GM21717 (cell line): ENCODE measurements at regions not wholly inside any gene's neighbourhood (a gene's known extent, or its start where the extent isn't known, plus 50 kb on each side); places are given as distances from the start of the nearest gene placed in this dataset.

Experiments
- ATAC-seq: cut with Tn5 transposase; IDR thresholded peaks from one replicate; pipeline ENCODE4 v1.9.1; 2021; ENCODE audit warnings: mild to moderate bottlenecking, moderate library complexity; ENCODE audit not compliant: unreplicated experiment

GRCh38 chr12:90061809-90062208 lies 353.2 kb upstream of the ATP2B1 start:
- ATAC-seq = no peak

DNA sequence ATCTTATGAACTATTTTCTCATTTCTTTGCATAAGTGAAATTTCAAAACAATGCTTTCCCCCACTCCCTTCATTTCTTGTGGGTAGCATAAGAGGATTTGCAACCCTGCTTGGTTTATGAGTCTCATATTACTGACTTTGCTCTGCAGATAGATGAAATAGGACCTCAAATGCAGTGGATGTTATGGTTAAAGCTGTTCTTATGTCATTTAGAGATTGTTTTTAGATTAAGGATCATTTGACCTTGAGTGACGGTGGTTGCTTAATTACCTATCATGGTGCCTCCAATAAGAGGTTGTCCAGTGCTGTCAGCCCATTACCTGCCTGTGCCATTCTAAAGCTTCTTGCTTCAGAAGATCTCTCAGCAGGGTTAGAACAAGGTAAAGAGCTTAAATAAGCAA lies 351.4 kb upstream of the ATP2B1 start:
- ATAC-seq = no peak

DNA sequence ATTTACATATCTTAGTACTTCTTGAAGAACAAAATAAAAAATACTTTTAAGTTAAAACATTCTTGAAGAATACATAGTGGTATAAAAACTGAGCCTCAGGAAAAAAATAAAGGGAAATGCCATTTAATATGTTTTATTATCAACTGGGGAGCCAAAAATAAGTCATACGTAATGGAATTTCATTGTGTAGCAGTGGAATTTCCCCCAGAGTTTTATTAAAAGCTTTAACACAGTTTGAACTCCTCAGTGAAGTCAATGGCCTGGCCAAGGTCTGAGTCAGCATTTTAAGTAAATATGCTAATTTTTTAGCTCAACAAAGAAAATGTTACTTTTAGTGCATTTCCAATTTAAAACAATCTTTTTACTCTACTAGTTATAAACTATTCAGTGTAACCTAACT lies 350.1 kb upstream of the ATP2B1 start:
- no peak for ATAC-seq

DNA sequence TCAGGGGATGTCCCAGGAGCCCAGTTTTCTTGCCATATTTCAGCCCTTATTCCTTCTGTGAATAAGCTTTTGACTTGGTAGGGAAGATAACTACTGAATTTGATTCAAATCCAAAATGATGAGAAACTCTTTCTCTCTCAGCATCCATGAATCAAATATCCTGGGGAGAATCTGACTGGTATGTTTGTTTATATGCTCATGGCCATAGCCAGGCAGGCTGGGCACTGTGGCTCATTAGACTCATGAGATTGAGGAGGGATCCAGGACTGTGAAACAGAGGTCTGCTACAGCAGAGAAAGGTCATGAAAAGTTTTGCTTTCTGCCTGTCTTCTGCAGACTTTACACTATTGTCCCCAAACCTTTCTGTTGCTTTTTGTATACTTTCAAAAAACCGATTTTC lies 346.4 kb upstream of the ATP2B1 start:
- no peak for ATAC-seq

- ATAC-seq = no peak
These were observed 340.3 kb upstream of the ATP2B1 start for GRCh38 chr12:90048918-90049317.

DNA sequence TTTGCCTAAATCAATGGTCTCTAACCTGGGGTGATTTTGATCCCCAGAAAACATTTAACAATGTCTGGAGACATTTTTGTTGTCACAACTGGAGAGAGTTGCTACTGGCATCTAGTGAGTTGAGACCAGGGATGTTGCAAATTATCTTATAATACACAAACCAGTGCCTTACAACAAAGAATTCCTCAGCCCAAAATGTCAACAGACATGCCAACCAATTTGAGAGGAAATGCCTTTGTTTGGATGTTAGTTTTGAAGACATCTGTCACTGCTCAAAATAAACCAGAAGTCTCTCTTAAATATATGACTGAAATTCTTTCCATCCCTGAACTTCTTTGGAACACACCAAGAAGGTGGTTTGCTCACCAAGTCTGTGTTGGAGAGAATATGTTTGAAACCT lies 336.9 kb upstream of the ATP2B1 start:
- no peak for ATAC-seq

GRCh38 chr12:90044069-90044468 lies 335.4 kb upstream of the ATP2B1 start:
- no peak for ATAC-seq

GRCh38 chr12:90042920-90043641 lies 334.4 kb upstream of the ATP2B1 start:
- no peak for ATAC-seq

DNA sequence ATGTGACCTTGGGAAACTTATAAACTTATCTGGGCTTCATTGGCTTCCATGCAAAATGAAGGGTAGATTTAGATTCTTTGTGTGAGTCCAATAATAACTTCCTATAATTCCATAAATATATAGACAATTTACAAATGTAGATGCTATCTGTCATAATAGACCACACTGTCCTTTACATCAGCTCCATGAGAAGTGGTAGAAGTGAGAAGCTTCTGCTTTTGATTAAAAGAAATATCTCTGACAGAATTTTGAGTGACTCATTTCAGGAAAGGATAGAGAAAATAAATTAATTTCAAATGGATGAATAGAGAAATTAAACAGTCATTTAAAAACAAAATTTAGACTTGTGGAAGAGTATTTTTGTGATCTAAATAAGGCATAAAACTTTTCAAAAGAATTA lies 329.7 kb upstream of the ATP2B1 start:
- no peak for ATAC-seq

- ATAC-seq = no peak
These were observed 329.1 kb upstream of the ATP2B1 start for GRCh38 chr12:90037740-90038139.

GRCh38 chr12:90036637-90037036 lies 328.0 kb upstream of the ATP2B1 start:
- no peak for ATAC-seq

DNA sequence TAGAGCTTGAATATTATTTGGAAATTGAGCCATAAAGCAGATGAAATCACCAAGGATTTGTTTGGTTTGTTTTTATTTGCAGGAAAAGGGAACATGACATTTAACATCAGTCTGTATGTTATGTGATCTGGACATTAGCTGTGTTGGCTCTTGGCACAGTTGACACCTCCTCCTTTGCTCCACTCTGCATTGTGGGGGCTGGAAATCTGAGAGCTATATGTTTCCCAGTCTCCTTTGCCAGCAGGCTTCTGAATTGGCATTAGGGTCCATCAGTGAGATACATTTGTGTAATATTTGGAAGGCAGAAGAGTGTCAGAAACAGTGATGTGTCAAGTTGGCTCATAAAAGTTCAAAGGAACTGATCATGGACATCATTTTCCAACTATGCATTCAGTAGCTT lies 322.1 kb upstream of the ATP2B1 start:
- ATAC-seq = no peak

DNA sequence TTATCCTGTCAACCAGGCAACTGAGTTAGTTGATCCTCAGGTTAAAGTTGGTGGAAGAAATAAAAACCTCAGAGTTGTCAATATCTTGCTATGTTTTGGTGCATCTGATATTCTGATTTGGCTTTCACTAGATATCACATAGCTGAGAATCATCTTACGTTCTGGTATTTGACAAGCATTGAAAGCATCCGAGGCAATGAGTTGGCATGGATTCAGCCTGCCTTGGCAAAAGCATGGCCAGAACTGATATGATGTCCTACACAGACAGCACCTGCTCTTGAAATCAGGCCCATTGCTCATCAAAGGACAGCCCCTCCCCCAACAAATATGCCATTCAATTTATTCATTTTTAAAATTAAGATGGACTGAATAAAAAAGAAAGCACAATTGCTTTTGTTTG lies 320.7 kb upstream of the ATP2B1 start:
- ATAC-seq = no peak

DNA sequence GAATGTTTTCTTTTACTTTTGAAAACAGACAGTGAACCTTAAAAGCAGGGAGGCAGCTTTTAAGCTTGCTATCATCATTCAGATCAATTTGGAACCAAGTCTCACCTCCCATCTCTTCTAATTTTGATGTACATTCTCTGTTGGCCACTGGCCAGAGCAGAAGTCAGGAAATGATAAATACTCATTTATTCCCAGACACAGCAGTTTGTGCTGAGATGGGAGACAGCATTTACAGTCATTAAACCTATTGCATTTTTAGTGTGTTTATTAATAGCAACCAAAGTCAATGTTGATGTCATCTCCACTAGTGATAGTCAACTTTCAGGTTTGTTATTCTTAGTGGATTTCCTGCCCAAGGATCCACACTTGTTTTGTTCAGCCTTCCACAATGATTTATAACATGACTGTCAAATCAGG lies 320.0 kb upstream of the ATP2B1 start:
- ATAC-seq = no peak

DNA sequence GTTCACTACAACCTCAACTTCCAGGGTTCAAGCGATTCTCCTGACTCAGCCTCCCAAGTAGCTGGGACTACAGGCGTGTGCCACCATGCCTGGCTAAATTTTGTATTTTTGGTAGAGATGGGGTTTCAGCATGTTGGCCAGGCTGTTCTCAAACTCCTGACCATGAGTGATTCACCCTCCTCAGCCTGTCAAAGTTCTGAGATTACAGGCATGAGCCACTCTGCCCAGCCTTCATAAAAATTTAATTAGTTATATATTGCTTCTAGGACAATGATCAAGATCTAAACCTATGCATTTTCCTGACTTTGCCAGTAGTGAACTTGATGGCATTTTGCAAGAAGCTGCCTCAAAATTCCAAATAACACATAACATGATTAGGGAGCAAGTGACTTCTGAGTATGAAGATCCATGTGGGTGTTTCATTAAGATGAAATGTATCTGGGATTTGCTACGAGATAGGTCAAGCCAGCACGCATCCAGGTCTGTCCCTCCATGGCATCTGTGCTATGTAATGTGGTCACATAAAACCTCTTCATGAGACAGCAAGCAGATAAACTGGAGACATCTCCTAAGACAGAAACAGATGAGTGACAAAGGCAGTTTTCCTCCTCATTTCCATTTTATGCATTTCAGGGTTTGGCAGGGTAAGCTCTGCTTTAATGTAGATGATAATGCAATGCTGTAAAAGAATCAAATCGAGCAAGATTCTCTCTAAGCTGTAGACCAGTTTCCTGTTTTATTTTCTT lies 319.4 kb upstream of the ATP2B1 start:
- ATAC-seq = no peak

GRCh38 chr12:90027041-90027440 lies 318.4 kb upstream of the ATP2B1 start:
- no peak for ATAC-seq

GRCh38 chr12:90026516-90026915 lies 317.9 kb upstream of the ATP2B1 start:
- ATAC-seq = no peak

- no peak for ATAC-seq
These were observed 315.6 kb upstream of the ATP2B1 start for GRCh38 chr12:90024262-90024661.

DNA sequence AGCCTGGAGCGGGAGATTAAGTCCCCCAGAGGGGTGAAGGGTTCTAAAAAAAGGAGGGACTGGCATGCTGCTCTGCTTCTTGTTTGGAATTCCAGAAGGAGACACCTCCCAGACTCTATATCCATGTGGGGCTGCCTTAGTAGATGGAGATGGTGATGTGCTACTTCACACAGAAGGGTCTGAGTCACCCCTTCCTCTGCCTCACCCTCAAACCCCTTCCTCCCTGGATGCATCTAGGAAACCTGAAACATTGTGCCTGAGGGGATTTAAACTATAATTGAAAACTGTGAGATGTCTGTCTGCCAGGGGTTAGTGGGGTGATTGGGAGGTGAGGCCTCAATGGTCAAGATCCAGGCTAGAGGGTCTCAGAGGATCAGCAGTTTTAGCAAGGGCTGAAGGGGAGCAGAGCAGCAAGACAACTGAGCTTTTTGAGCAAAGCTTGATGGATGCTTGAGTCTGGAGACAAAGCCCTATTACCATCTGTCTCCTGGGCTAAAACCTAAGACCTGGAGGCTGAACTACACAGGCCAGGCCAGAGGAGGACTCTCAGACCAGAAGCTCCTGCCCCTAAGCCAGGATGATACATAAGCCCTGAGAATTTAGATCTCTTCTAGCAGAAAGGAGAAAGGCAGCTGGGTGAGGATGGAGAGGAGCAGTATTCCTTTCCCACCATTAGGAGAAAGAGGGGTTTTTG lies 314.7 kb upstream of the ATP2B1 start:
- no peak for ATAC-seq

GRCh38 chr12:90021795-90022440 lies 313.3 kb upstream of the ATP2B1 start:
- ATAC-seq = no peak

GRCh38 chr12:90020881-90021280 lies 312.2 kb upstream of the ATP2B1 start:
- ATAC-seq = no peak
